ENCODE measurements at regions not wholly inside any gene's neighbourhood (a gene's known extent, or its start where the extent isn't known, plus 50 kb on each side); places are given as distances from the start of the nearest gene placed in this dataset.
"Not testable (repeated sequence)": the region's sequence is repeated elsewhere in the genome, so short reads cannot be mapped to it uniquely, and the experiment has no call there.

GRCh38 chr16:51262428-51262827 lies 111.4 kb upstream of the SALL1 start:
- no peaks in the 10 kb centered on the region for H3K4me1 ChIP-seq (ENCODE audit: insufficient read depth, low read length)
- peaks cover 7% of the 10 kb centered on the region for H3K9me3 ChIP-seq (ENCODE audit: low read length)
- H3K27me3 ChIP-seq (ENCODE audit: insufficient read depth, low read length) = no peaks in the 10 kb centered on the region
- H3K4me3 ChIP-seq (ENCODE audit: low read length) = no peak overlapping the region
- no peak overlapping the region for H2AFZ ChIP-seq (ENCODE audit: low read depth, low read length)
- H3K36me3 ChIP-seq (ENCODE audit: insufficient read depth, low read length) = no peaks in the 10 kb centered on the region

GRCh38 chr16:51261919-51262318 lies 110.8 kb upstream of the SALL1 start:
- H3K36me3 ChIP-seq (ENCODE audit: insufficient read depth, low read length) = no peaks in the 10 kb centered on the region

GRCh38 chr16:51255349-51255972 lies 104.4 kb upstream of the SALL1 start:
- Histone ChIP-seq H3K4me3 (ENCODE audit: low read length) (no peak overlapping the region), H3K9me3 (ENCODE audit: low read length) (peaks cover 2% of the 10 kb centered on the region), H3K36me3 (ENCODE audit: insufficient read depth, low read length) (no peaks in the 10 kb centered on the region), H3K27me3 (ENCODE audit: insufficient read depth, low read length) (no peaks in the 10 kb centered on the region), H2AFZ (ENCODE audit: low read depth, low read length) (no peak overlapping the region), H3K4me1 (ENCODE audit: insufficient read depth, low read length) (no peaks in the 10 kb centered on the region)

More at GRCh38 chr16:51261919-51262318, 110.8 kb upstream of the SALL1 start:
- H2AFZ ChIP-seq (ENCODE audit: low read depth, low read length) = no peak overlapping the region
- H3K4me3 ChIP-seq (ENCODE audit: low read length) = no peak overlapping the region
- H3K4me1 ChIP-seq (ENCODE audit: insufficient read depth, low read length) = no peaks in the 10 kb centered on the region
- H3K9me3 ChIP-seq (ENCODE audit: low read length) = peaks cover 7% of the 10 kb centered on the region
- H3K27me3 ChIP-seq (ENCODE audit: insufficient read depth, low read length) = no peaks in the 10 kb centered on the region

- not testable (repeated sequence) for H3K4me3 ChIP-seq (ENCODE audit: low read length); H3K27me3 ChIP-seq (ENCODE audit: insufficient read depth, low read length); H3K9me3 ChIP-seq (ENCODE audit: low read length); H3K4me1 ChIP-seq (ENCODE audit: insufficient read depth, low read length); H3K36me3 ChIP-seq (ENCODE audit: insufficient read depth, low read length); H2AFZ ChIP-seq (ENCODE audit: low read depth, low read length)
These were observed 103.3 kb upstream of the SALL1 start for GRCh38 chr16:51254390-51254789.

- no peaks in the 10 kb centered on the region for H3K4me1 ChIP-seq (ENCODE audit: insufficient read depth, low read length)
- no peaks in the 10 kb centered on the region for H3K9me3 ChIP-seq (ENCODE audit: low read length)
- no peak overlapping the region for H3K4me3 ChIP-seq (ENCODE audit: low read length)
- no peak overlapping the region for H2AFZ ChIP-seq (ENCODE audit: low read depth, low read length)
- no peaks in the 10 kb centered on the region for H3K36me3 ChIP-seq (ENCODE audit: insufficient read depth, low read length)
- H3K27me3 ChIP-seq (ENCODE audit: insufficient read depth, low read length) = no peaks in the 10 kb centered on the region
These were observed 97.1 kb upstream of the SALL1 start for GRCh38 chr16:51248217-51248616.

- no peak overlapping the region for H3K4me3 ChIP-seq (ENCODE audit: low read length)
- no peaks in the 10 kb centered on the region for H3K9me3 ChIP-seq (ENCODE audit: low read length)
- H3K36me3 ChIP-seq (ENCODE audit: insufficient read depth, low read length) = no peaks in the 10 kb centered on the region
- no peaks in the 10 kb centered on the region for H3K27me3 ChIP-seq (ENCODE audit: insufficient read depth, low read length)
- no peak overlapping the region for H2AFZ ChIP-seq (ENCODE audit: low read depth, low read length)
- no peaks in the 10 kb centered on the region for H3K4me1 ChIP-seq (ENCODE audit: insufficient read depth, low read length)
These were observed 94.6 kb upstream of the SALL1 start for GRCh38 chr16:51245658-51245995.

- Histone ChIP-seq H3K4me3 (ENCODE audit: low read length) (no peak overlapping the region), H3K4me1 (ENCODE audit: insufficient read depth, low read length) (no peaks in the 10 kb centered on the region)
These were observed 94.0 kb upstream of the SALL1 start for GRCh38 chr16:51244887-51245657.

GRCh38 chr16:51243936-51244436 lies 92.9 kb upstream of the SALL1 start:
- Histone ChIP-seq H3K4me1 (ENCODE audit: insufficient read depth, low read length) (no peaks in the 10 kb centered on the region), H3K36me3 (ENCODE audit: insufficient read depth, low read length) (no peaks in the 10 kb centered on the region), H3K27me3 (ENCODE audit: insufficient read depth, low read length) (no peaks in the 10 kb centered on the region), H3K4me3 (ENCODE audit: low read length) (no peak overlapping the region), H2AFZ (ENCODE audit: low read depth, low read length) (no peak overlapping the region), H3K9me3 (ENCODE audit: low read length) (no peaks in the 10 kb centered on the region)

More at GRCh38 chr16:51244887-51245657, 94.0 kb upstream of the SALL1 start:
- H3K9me3 ChIP-seq (ENCODE audit: low read length) = no peaks in the 10 kb centered on the region
- no peaks in the 10 kb centered on the region for H3K27me3 ChIP-seq (ENCODE audit: insufficient read depth, low read length)
- H3K36me3 ChIP-seq (ENCODE audit: insufficient read depth, low read length) = no peaks in the 10 kb centered on the region
- H2AFZ ChIP-seq (ENCODE audit: low read depth, low read length) = no peak overlapping the region

- H3K27me3 ChIP-seq (ENCODE audit: insufficient read depth, low read length) = no peaks in the 10 kb centered on the region
- no peaks in the 10 kb centered on the region for H3K36me3 ChIP-seq (ENCODE audit: insufficient read depth, low read length)
- no peaks in the 10 kb centered on the region for H3K4me1 ChIP-seq (ENCODE audit: insufficient read depth, low read length)
These were observed 91.4 kb upstream of the SALL1 start for GRCh38 chr16:51242296-51242994.

GRCh38 chr16:51239196-51239595 lies 88.1 kb upstream of the SALL1 start:
- Histone ChIP-seq H3K36me3 (ENCODE audit: insufficient read depth, low read length) (no peaks in the 10 kb centered on the region), H3K4me3 (ENCODE audit: low read length) (no peak overlapping the region), H2AFZ (ENCODE audit: low read depth, low read length) (no peak overlapping the region), H3K9me3 (ENCODE audit: low read length) (no peaks in the 10 kb centered on the region), H3K27me3 (ENCODE audit: insufficient read depth, low read length) (no peaks in the 10 kb centered on the region), H3K4me1 (ENCODE audit: insufficient read depth, low read length) (no peaks in the 10 kb centered on the region)

More at GRCh38 chr16:51242296-51242994, 91.4 kb upstream of the SALL1 start:
- no peaks in the 10 kb centered on the region for H3K9me3 ChIP-seq (ENCODE audit: low read length)
- H3K4me3 ChIP-seq (ENCODE audit: low read length) = no peak overlapping the region
- H2AFZ ChIP-seq (ENCODE audit: low read depth, low read length) = no peak overlapping the region

- Histone ChIP-seq H3K4me1 (ENCODE audit: insufficient read depth, low read length) (no peaks in the 10 kb centered on the region), H3K9me3 (ENCODE audit: low read length) (no peaks in the 10 kb centered on the region), H3K36me3 (ENCODE audit: insufficient read depth, low read length) (no peaks in the 10 kb centered on the region), H3K4me3 (ENCODE audit: low read length) (no peak overlapping the region), H3K27me3 (ENCODE audit: insufficient read depth, low read length) (no peaks in the 10 kb centered on the region), H2AFZ (ENCODE audit: low read depth, low read length) (no peak overlapping the region)
These were observed 86.8 kb upstream of the SALL1 start for GRCh38 chr16:51237861-51238378.

GRCh38 chr16:51237207-51237606 lies 86.1 kb upstream of the SALL1 start:
- H2AFZ ChIP-seq (ENCODE audit: low read depth, low read length) = no peak overlapping the region

GRCh38 chr16:51236583-51236982 lies 85.5 kb upstream of the SALL1 start:
- H2AFZ ChIP-seq (ENCODE audit: low read depth, low read length) = no peak overlapping the region
- H3K9me3 ChIP-seq (ENCODE audit: low read length) = no peaks in the 10 kb centered on the region
- H3K36me3 ChIP-seq (ENCODE audit: insufficient read depth, low read length) = no peaks in the 10 kb centered on the region
- no peak overlapping the region for H3K4me3 ChIP-seq (ENCODE audit: low read length)
- no peaks in the 10 kb centered on the region for H3K4me1 ChIP-seq (ENCODE audit: insufficient read depth, low read length)
- H3K27me3 ChIP-seq (ENCODE audit: insufficient read depth, low read length) = no peaks in the 10 kb centered on the region

More at GRCh38 chr16:51237207-51237606, 86.1 kb upstream of the SALL1 start:
- no peaks in the 10 kb centered on the region for H3K27me3 ChIP-seq (ENCODE audit: insufficient read depth, low read length)
- no peaks in the 10 kb centered on the region for H3K4me1 ChIP-seq (ENCODE audit: insufficient read depth, low read length)
- H3K9me3 ChIP-seq (ENCODE audit: low read length) = no peaks in the 10 kb centered on the region
- H3K4me3 ChIP-seq (ENCODE audit: low read length) = no peak overlapping the region
- no peaks in the 10 kb centered on the region for H3K36me3 ChIP-seq (ENCODE audit: insufficient read depth, low read length)

All from neuron (in vitro differentiated cells).